ENCODE measurements at regions not wholly inside any gene's neighbourhood (a gene's known extent, or its start where the extent isn't known, plus 50 kb on each side); places are given as distances from the start of the nearest gene placed in this dataset.

DNA sequence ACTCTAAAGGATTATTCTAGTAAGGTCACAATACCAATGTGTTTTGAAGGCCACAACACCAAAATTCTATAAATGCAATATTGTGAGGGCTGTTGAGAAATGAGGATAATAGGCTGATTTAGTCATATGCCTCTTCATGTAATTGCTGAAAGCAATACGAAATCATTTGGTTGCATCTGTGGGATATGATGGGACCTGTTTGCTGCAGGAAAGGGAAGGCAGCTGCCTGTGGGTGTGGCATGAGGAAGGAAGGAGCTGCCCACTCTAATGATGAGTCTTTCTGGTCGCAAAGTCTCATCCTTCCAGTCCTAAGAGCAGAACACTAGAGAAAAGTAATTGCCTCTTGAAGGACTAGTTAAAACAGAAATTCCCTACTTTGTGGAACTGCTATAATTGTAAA, 245.3 kb upstream of the ZPLD1 start:
- DNase-seq (ENCODE audit: extremely low spot score): no peak
- CTCF ChIA-PET: no interaction called here
- TF ChIP-seq BHLHE40 (IDR thresholded peaks at IDR 0.05; ENCODE audit: borderline replicate concordance) (no peak), FOXA1 (IDR thresholded peaks at IDR 0.05) (no peak), HDGF (IDR thresholded peaks at IDR 0.05; ENCODE audit: borderline replicate concordance) (no peak), ZNF384 (IDR thresholded peaks at IDR 0.05) (no peak), SP1 (IDR thresholded peaks at IDR 0.05) (no peak), TARDBP (IDR thresholded peaks at IDR 0.05) (no peak), FOXK2 (IDR thresholded peaks at IDR 0.05) (no peak), FOXM1 (IDR thresholded peaks at IDR 0.05; ENCODE audit: borderline replicate concordance) (no peak), ELF4 (IDR thresholded peaks at IDR 0.05) (no peak)
- POLR2A ChIA-PET: no interaction called here

DNA sequence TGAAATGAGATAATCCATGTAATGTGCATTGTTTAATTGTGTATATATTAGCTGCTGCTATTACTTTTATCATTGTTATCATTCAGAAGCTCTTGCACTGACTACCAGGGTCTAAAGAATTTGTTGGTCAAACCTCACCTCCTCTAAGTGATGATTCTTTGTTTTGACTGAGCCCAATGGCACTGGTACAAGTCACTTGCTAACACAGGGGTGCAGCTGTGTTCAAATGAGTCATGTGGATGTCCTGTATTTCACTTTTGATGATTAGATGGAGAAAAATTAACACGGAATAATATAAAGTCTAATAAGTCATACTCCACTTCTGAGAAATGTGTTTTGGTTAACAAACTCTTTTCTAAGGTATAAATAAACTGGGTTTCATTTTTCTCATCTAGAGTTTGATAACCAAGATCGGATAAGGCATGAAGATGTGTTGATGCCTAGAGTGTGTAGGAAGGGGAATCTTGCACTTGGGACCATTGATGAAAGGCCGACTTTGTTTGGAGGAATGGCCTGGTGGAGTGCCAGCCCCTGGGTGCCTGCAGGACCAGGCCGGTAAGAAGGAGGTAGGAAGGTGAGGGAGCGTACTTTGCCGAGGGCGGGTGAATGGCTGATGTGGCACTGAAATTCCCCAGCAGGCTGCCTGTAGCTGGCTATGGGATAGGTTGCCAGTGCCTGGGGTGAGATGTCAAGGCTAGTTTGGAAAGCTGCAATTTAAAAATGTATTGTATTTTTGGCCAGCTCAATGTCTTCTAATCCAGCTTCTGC, 244.7 kb upstream of the ZPLD1 start:
- DNase-seq (ENCODE audit: extremely low spot score): no peak
- POLR2A ChIA-PET: no interaction called here
- CTCF ChIA-PET: interaction anchor here (0.6 kb wide), 1 partner anchor 35 kb away, joined by 4 read pairs; no protein-coding TSS in a partner anchor
- no peak for TF ChIP-seq L3MBTL2 (conservative IDR thresholded peaks at IDR 0.05)
- no peak for TF ChIP-seq ELF4 (IDR thresholded peaks at IDR 0.05)

DNA sequence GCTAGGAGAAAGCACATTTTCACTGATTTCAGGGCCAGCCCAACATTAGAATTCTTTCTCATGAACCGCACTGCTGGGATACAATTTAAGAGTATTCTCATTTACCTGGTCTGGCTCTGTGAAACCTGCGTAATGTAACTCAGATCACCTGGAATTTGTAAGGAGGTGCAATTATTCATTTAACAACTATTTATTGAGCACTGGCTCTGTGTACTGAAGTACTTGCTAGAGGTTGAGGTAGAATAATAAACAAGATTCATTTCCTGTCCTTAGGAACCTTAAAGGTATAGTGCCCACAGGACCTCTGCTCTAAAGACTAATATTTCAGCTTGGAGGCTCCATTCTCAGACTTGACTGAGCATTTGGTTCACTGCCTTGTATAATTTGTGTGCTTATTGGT, 242.2 kb upstream of the ZPLD1 start:
- CTCF ChIA-PET: no interaction called here
- POLR2A ChIA-PET: no interaction called here
- no peak for DNase-seq (ENCODE audit: extremely low spot score)
- TF ChIP-seq LEF1 (IDR thresholded peaks at IDR 0.05; ENCODE audit: borderline replicate concordance) (no peak), ARNT (IDR thresholded peaks at IDR 0.05) (no peak), SUZ12 (IDR thresholded peaks at IDR 0.05) (no peak), SP1 (IDR thresholded peaks at IDR 0.05) (no peak), FOXM1 (IDR thresholded peaks at IDR 0.05; ENCODE audit: borderline replicate concordance) (no peak), L3MBTL2 (conservative IDR thresholded peaks at IDR 0.05) (no peak), HDGF (IDR thresholded peaks at IDR 0.05; ENCODE audit: borderline replicate concordance) (no peak), FOXK2 (IDR thresholded peaks at IDR 0.05) (no peak), TARDBP (IDR thresholded peaks at IDR 0.05) (no peak), ELF4 (IDR thresholded peaks at IDR 0.05) (no peak), FOXA1 (IDR thresholded peaks at IDR 0.05) (no peak), CTBP1 (IDR thresholded peaks at IDR 0.05; ENCODE audit: borderline replicate concordance) (no peak), BHLHE40 (IDR thresholded peaks at IDR 0.05; ENCODE audit: borderline replicate concordance) (no peak), NFRKB (IDR thresholded peaks at IDR 0.05) (no peak)
- TF ChIP-seq, protein P1, sequence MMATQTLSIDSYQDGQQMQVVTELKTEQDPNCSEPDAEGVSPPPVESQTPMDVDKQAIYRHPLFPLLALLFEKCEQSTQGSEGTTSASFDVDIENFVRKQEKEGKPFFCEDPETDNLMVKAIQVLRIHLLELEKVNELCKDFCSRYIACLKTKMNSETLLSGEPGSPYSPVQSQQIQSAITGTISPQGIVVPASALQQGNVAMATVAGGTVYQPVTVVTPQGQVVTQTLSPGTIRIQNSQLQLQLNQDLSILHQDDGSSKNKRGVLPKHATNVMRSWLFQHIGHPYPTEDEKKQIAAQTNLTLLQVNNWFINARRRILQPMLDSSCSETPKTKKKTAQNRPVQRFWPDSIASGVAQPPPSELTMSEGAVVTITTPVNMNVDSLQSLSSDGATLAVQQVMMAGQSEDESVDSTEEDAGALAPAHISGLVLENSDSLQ (IDR thresholded peaks at IDR 0.05): no peak

DNA sequence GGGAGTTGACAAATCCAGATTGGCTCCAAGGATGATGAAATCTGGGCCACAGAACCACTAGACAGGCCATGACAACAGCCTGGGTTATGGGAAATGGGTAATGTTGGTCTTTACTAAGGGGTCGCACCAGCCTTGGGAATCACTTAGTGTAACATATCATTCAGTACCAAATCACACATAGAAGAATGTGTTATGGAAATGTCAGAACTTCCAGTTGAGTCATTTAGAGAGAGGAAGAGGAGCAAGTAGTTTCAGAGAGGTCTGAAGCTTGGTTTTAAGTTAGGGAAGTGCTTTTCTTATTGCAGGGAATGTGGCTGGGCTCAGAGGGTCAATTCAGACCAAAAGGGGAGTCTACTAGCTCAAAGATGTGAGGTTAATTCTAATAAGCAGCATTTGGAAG, 241.6 kb upstream of the ZPLD1 start:
- TF ChIP-seq ARNT (IDR thresholded peaks at IDR 0.05) (no peak), TARDBP (IDR thresholded peaks at IDR 0.05) (no peak), FOXA1 (IDR thresholded peaks at IDR 0.05) (no peak), ELF4 (IDR thresholded peaks at IDR 0.05) (no peak), SUZ12 (IDR thresholded peaks at IDR 0.05) (no peak), NFRKB (IDR thresholded peaks at IDR 0.05) (no peak), ZNF384 (IDR thresholded peaks at IDR 0.05) (no peak)
- ChIA-PET CTCF (interaction anchor here (1.0 kb wide), 1 partner anchor 13 kb away, joined by 3 read pairs; no protein-coding TSS in a partner anchor), POLR2A (no interaction called here)
- no peak for DNase-seq (ENCODE audit: extremely low spot score)

DNA sequence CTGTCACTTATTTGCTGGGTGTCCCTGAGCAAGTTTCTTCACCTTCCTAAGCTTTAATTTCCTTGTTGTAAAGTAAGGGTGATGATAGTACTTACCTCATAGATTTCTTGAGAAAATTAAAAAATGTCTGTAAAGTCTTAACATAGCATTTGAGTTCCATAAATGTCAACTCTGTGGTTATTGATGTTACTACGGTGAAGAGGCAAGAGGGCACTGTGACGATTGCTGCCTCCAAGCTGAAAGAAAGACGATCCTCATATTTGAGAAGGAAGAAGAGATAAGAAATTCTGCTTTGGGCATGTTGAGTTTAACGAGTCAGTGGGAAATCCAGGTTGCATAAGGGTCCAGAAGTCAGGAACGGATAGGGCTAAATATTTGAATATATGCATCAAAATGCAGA, 240.8 kb upstream of the ZPLD1 start:
- TF ChIP-seq, protein P1 (IDR thresholded peaks at IDR 0.05): peak; percentile 86
- no peak for TF ChIP-seq ARNT (IDR thresholded peaks at IDR 0.05)
- DNase-seq (ENCODE audit: extremely low spot score): peak; percentile 19
- ChIA-PET CTCF (interaction anchor here (1.0 kb wide), 1 partner anchor 13 kb away, joined by 3 read pairs; no protein-coding TSS in a partner anchor), POLR2A (no interaction called here)

DNA sequence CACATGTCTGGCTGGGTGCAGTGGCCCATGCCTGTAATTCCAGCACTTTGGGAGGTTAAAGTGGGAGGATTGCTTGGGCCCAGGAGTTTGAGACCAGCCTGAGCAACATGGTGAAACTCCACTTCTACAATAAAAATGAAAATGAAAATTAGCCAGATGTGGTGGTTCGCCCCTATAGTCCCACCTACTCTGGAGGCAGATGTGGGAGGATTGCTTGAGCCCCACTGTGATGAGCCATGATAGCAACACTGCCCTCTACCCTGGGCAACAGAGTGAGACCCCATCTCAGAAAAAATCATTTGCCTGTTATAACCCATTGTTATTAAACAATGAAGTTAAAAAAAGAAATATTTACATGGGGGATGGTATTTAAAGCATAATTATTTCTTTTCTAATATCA, 240.1 kb upstream of the ZPLD1 start:
- CTCF ChIA-PET: no interaction called here
- TF ChIP-seq L3MBTL2 (conservative IDR thresholded peaks at IDR 0.05) (no peak), ZNF384 (IDR thresholded peaks at IDR 0.05) (no peak), LEF1 (IDR thresholded peaks at IDR 0.05; ENCODE audit: borderline replicate concordance) (no peak), FOXM1 (IDR thresholded peaks at IDR 0.05; ENCODE audit: borderline replicate concordance) (no peak), HDGF (IDR thresholded peaks at IDR 0.05; ENCODE audit: borderline replicate concordance) (no peak), SP1 (IDR thresholded peaks at IDR 0.05) (no peak), SUZ12 (IDR thresholded peaks at IDR 0.05) (no peak), ARNT (IDR thresholded peaks at IDR 0.05) (no peak), TARDBP (IDR thresholded peaks at IDR 0.05) (no peak), ELF4 (IDR thresholded peaks at IDR 0.05) (no peak), BHLHE40 (IDR thresholded peaks at IDR 0.05; ENCODE audit: borderline replicate concordance) (no peak), CTBP1 (IDR thresholded peaks at IDR 0.05; ENCODE audit: borderline replicate concordance) (no peak), NFRKB (IDR thresholded peaks at IDR 0.05) (no peak), FOXA1 (IDR thresholded peaks at IDR 0.05) (no peak), FOXK2 (IDR thresholded peaks at IDR 0.05) (no peak)
- TF ChIP-seq, protein P1 (IDR thresholded peaks at IDR 0.05): no peak
- DNase-seq (ENCODE audit: extremely low spot score): no peak
- POLR2A ChIA-PET: no interaction called here

Measured in HEK293T (cell line).